ENCODE measurements at regions not wholly inside any gene's neighbourhood (a gene's known extent, or its start where the extent isn't known, plus 50 kb on each side); places are given as distances from the start of the nearest gene placed in this dataset.

DNA sequence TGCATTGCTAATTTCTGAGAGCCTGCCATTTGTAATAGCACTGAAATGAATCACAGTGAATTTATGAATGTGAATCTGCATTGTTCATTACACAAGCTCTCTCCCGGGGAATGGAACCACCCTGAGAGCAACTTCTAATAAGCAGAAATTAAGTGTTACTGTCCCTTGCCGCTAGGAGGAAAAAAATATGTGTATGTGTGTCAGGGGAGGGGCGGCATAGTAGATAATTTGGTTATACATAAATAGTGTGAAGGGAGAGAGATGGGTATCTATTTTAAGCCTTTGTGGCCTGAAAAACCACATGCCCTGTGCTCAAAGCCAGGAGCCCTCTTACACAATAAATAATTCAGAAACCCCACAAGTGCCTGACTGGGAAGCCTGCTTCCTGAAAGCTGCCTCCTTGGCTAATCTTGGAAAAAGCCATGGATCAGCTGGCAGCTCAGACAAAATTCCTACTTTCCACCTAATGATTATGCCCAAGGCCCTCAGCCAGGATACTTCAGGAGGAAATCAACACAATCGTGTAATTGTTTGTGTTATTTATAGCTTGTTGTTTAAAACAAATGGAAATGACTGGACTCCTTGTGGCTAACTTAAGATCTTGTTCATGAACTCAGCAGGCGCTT, 366.2 kb upstream of the KITLG start:
- DNase-seq (ENCODE audit: low read depth, low spot score): no peak

DNA sequence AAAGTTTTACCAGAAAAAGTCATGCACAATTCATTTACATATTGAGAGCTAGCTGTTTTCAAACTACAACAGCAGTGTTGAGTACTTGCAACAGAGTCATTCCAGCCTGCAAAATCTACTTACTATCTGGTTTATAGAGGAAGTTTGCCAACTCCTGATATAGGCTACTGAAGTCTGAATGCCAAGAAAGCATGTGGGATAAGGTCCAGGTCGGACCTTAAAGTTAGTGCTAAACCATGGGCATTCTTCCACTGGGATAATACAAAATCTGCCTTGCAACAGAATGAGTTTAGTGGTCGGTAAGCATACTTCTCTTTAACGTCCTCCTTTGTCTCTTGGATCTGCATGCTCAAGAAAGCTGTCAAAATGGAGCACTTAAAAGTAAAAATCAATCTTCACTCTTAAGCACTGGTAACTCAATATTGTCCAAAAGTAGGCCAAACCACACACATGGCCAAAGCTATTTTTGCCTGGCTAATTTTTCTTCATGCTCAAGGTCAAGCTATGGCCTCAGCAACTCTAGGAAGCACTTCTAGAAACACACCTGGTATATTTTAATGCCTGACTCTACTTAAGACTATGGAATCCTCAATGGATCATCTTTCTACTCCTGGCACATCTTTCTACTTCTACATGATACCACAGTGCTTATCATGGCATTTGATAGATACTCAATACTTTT, 364.9 kb upstream of the KITLG start:
- DNase-seq (ENCODE audit: low read depth, low spot score): no peak

DNA sequence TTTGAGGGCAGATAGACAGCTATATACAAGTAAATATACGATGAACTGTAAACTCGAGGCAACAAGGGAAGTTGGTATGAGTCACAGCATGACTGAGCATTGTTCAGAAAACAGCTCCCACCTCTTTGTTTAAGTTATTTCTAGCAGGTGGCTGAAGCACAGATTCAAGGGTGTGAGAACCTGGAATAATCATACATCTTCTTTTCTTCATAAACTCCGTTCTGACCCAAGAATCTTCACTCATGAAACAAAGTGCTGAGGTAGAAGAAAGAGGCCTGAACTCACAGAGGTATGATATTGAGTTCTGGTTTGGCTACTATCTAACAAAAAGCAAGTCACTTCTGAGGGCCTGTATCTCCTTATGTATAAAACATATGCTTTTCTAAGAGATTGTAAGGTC, 364.1 kb upstream of the KITLG start:
- no peak for DNase-seq (ENCODE audit: low read depth, low spot score)

DNA sequence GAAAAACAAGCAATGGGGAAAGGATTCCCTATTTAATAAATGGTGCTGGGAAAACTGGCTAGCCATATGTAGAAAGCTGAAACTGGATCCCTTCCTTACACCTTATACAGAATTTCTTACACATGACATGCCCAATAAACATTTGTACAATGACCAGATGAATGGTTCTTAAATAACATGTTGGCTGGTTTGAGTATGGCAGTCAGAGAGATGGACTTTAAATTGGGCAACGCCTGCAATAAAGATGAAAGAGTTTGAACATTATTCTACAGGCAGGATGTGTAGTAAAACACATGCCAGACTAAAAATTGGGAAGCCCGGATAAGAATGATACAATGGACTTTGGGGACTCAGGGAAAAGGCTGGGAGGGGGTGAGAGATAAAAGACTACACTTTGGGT, 360.6 kb upstream of the KITLG start:
- DNase-seq (ENCODE audit: low read depth, low spot score): no peak

DNA sequence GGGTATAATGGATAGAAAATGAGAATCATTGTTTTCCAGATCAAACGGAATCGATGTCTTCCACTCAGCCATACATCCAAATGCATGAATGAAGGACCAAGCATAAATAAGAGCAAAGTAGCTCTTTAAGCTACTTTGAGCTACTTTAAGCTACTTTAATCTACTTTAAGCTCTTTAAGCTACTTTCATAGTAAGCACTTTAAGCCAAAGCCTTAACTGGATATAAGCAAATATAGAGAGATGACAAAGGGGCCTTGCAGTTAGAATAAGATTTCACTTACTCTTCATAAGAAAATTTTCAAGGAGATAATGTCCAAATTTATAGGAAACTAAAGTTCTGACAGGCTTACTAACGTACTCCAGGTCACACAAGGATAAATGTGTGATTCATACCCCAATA, 355.6 kb upstream of the KITLG start:
- no peak for DNase-seq (ENCODE audit: low read depth, low spot score)

- DNase-seq (ENCODE audit: low read depth, low spot score): no peak
Observed at GRCh38 chr12:88934163-88934747, 354.0 kb upstream of the KITLG start.

- DNase-seq (ENCODE audit: low read depth, low spot score): no peak
Observed at GRCh38 chr12:88932457-88932856, 352.2 kb upstream of the KITLG start.

- no peak for DNase-seq (ENCODE audit: low read depth, low spot score)
Observed at GRCh38 chr12:88931598-88931997, 351.3 kb upstream of the KITLG start.

- no peak for DNase-seq (ENCODE audit: low read depth, low spot score)
Observed at GRCh38 chr12:88925454-88925853, 345.2 kb upstream of the KITLG start.

GRCh38 chr12:88924162-88924561, 343.9 kb upstream of the KITLG start:
- no peak for DNase-seq (ENCODE audit: low read depth, low spot score)

- DNase-seq (ENCODE audit: low read depth, low spot score): no peak
Observed at GRCh38 chr12:88923631-88924030, 343.4 kb upstream of the KITLG start.

GRCh38 chr12:88922816-88923215, 342.5 kb upstream of the KITLG start:
- DNase-seq (ENCODE audit: low read depth, low spot score): no peak

DNA sequence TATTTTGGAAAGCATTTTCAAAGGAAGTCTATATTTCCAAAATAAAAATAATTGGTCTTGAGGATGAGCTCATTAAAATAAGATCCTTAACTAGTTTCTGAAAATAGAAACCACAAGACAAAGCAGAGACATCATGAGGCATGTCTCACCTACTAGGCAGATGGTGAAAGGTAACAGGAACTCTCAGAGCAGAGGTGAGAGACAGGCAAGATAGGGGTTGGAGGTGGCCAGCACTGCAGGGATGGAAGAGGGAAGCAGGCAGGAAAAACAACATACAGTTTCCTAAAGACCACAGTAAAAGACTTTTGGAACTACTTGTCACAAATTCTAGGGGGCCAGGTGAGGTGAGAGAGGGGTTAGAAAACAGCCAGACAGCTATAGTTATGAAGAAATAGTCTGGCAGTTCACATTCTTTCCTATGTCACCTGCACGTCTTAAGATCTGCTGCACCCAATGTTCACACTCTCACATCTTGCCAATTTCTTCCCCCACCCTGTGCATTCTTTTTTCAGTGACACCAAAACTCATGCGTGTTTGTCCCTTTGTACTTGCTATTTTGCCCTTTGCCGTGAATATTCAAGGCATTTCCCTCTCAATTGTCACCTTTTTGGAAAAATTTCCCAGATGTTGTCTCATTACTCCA, 341.7 kb upstream of the KITLG start:
- no peak for DNase-seq (ENCODE audit: low read depth, low spot score)

DNA sequence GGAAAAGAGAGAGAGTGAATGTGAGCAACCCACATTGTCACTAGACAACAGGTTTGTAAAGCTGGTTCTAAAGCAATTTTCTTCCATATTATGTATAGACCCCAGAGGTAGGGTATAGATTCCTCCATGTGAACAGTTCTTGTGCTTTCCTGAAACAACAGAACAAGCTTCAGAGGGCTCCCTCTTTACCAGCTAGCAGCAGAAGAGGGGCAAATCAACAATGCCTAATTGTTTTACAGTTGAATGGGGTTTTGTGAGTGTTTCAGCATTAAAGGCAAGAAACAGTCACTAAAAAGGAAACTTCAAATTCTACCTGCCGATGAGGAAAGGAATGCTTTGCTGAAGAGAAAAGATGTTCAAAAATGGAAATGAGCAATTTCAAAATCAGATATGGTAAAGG, 341.2 kb upstream of the KITLG start:
- no peak for DNase-seq (ENCODE audit: low read depth, low spot score)

DNA sequence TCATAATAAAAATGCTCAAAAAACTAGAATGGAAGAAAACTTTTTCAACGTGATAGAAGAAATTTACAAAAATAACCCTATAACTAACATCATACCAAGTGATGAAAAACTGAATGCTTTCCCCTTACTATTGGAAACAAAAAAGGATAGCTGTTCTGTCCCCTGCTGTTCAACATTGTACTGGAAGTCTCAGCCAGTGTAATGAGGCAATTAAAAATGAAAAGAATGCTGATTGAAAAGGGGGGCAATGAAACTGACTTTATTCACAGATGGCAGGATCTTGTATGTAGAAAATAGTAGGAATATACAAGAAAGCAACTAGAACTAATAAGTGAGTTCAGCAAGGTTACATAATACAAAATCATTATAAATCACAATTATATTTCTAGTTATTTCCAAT, 337.9 kb upstream of the KITLG start:
- no peak for DNase-seq (ENCODE audit: low read depth, low spot score)

- no peak for DNase-seq (ENCODE audit: low read depth, low spot score)
Observed at GRCh38 chr12:88914967-88915366, 334.7 kb upstream of the KITLG start.

DNA sequence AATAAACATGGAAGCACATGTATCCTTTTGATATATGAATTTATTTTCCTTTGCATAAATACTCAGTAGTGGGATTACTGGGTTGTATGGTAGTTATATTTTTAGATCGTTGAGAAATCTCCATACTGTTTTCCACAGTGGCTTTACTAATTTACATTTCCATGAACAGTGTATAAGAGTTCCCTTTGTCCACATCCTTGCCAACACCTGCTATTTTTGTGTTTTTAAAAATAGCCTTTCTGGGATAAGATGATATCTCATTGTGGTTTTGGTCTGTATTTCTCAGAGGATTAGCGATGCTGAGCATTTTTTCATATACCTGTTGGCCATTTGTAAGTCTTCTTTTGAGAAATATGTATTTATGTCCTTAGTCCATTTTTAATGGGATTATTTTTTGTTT, 329.2 kb upstream of the KITLG start:
- no peak for DNase-seq (ENCODE audit: low read depth, low spot score)

DNA sequence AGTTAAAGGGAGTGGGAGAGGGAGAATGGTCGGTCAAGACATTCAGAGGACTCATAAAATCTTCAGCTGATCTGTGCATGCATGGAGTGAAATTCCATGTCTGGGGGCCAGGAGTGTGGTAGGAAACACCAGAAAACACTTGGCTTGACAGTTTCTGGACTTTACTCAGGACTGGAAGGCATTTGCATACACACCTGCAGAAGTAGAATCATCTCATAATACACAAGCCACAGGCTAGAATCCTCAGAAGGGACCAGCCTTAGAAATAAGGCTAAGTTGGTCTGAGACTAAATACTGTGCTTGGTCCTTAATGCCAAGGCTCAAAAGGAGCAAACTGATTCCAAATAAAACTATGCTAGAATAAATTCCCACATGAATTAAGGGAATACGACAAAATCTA, 328.1 kb upstream of the KITLG start:
- DNase-seq (ENCODE audit: low read depth, low spot score): no peak

DNA sequence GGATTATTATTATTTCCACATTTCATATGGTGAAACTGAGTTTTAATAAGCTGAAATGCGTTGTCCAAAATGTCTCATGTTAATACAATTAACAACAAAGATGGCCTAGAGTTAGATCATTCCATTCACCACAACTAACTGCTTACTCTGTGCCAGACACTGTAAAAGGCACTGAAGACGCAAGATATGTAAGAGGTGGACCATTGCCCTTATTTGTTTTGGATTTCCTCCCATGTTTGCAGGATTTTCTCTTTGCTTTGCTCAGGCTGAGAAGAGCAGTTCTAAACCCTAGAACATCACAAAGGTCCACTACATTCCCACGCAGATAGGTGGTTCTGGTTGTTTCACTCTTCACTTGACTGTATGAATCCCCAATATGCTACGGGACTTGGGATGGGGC, 324.4 kb upstream of the KITLG start:
- DNase-seq (ENCODE audit: low read depth, low spot score): no peak

DNA sequence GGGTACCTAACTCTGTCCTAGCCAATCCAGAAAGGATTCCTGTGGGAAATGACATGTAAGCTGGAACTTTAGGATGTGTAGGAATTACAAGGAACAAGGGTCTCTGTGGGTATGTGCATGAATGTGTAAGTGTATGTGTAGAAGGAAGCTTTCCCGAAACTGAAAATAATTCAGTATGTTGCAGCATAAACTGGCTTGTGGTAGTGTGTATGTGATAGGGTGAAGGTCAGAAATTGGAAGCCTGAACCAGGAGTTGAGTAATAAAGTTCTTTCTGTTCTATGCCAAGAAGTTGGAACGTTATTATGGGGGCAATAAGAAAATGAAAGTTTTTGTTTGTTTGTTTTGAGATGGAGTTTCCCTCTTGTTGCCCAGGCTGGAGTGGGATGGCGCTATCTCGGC, 323.1 kb upstream of the KITLG start:
- DNase-seq (ENCODE audit: low read depth, low spot score): no peak

- DNase-seq (ENCODE audit: low read depth, low spot score): no peak
Observed at GRCh38 chr12:88897723-88898122, 317.5 kb upstream of the KITLG start.

DNA sequence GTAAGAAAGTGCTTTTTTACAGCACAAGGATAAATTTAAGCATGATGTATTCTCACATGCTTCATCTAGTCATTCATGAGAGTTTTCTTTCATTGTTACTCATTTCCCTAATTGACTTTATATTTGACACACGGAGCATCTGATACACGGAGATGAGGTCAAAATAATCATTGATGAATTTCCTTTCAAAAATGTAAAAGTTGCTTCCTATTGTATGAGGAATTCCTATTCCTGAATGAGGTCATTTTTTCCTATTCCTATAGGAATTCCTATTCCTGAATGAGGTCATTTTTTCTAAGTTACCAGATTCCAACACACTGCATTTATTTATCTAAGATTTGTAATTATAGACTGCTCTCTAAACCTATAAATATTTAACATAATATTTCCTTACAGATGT, 316.7 kb upstream of the KITLG start:
- no peak for DNase-seq (ENCODE audit: low read depth, low spot score)

DNA sequence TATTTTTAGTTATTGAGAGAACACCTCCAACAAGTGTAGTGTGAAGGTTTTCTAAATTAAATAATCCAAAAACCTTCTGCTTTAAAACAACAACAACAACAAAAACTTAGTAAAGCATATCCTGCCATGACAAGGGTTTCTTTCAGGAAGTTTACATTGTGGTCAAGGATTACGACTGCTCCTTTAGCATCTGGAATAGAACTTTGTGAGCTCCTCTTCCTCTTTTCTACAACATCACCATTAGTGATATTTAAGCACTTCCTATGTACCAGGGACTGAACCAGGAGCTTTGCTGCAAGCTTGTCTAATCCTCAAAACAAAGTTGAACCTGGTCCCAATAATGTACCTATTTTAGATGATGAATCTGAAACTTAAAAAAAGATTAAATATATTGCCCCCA, 315.4 kb upstream of the KITLG start:
- no peak for DNase-seq (ENCODE audit: low read depth, low spot score)

Measured in activated CD4-positive, CD25-positive, alpha-beta regulatory T cell treated with anti-CD3 and anti-CD28 coated beads, Interleukin-2, amount 50 U/mL, for 16 hours (primary cell).